Caco-2 (cell line): ENCODE measurements at regions not wholly inside any gene's neighbourhood (a gene's known extent, or its start where the extent isn't known, plus 50 kb on each side); places are given as distances from the start of the nearest gene placed in this dataset.

ENCODE experiments used
- BruUV-seq: library from RNA; stranded (reverse); fragments of 400-500 nt; replicated peaks from 2 replicates; lab custom pipeline; 2021; lab: Mats Ljungman, UMichigan
- CTCF ChIA-PET: fragments of 300-600 bp; sonication (Branson Sonifier 250); formaldehyde crosslinking; loops from one replicate; lab custom pipeline; 2022; ENCODE audit warnings: antibody characterized with exemption; lab: Charles Lee
- POLR2A ChIA-PET: fragments of 300-600 bp; sonication (Branson Sonifier 250); formaldehyde crosslinking; loops from one replicate; lab custom pipeline; 2022; ENCODE audit warnings: antibody characterized with exemption; lab: Charles Lee
- DNase-seq, 2 experiments: peaks; one replicate each; pipeline versions ENCODE4 v3.0.0 to v3.0.0-alpha.2; 2020 to 2022
- H3K27me3 ChIP-seq: replicated peaks from 2 replicates; pipeline ENCODE4 v1.6.0; 2011; ENCODE audit warnings: low read length; ENCODE audit not compliant: control insufficient read depth, insufficient read depth
- H3K36me3 ChIP-seq: 2 replicates; pipeline ENCODE4 v1.5.1; 2011; ENCODE audit warnings: low read length; ENCODE audit not compliant: control insufficient read depth, insufficient read depth
- H3K4me1 ChIP-seq: fragments of 250-450 bp; sonication (Bioruptor Pico); 2 replicates; pipeline ENCODE4 v1.5.1; 2020; ENCODE audit warnings: mild to moderate bottlenecking
- H3K4me3 ChIP-seq: 2 replicates; pipeline ENCODE4 v1.5.1; 2011; ENCODE audit warnings: low read depth, mild to moderate bottlenecking, control low read depth, low read length
- H3K9me3 ChIP-seq: fragments of 250-450 bp; sonication (Bioruptor Pico); 2 replicates; pipeline ENCODE4 v1.5.1; 2020; ENCODE audit warnings: mild to moderate bottlenecking, moderate library complexity
- H3K27ac Mint-ChIP-seq: one replicate; pipeline ENCODE4 v1.8.0; 2022; ENCODE audit warnings: mixed read lengths; ENCODE audit not compliant: unreplicated experiment
- H3K27me3 Mint-ChIP-seq: one replicate; pipeline ENCODE4 v1.8.0; 2022; ENCODE audit warnings: mixed read lengths; ENCODE audit not compliant: insufficient read depth, unreplicated experiment
- H3K36me3 Mint-ChIP-seq: one replicate; pipeline ENCODE4 v1.8.0; 2022; ENCODE audit warnings: mild to moderate bottlenecking, mixed read lengths; ENCODE audit not compliant: insufficient read depth, unreplicated experiment
- H3K4me1 Mint-ChIP-seq: one replicate; pipeline ENCODE4 v1.8.0; 2022; ENCODE audit warnings: low read depth, mixed read lengths; ENCODE audit not compliant: unreplicated experiment
- H3K4me3 Mint-ChIP-seq: one replicate; pipeline ENCODE4 v1.8.0; 2022; ENCODE audit warnings: mild to moderate bottlenecking, moderate library complexity, mixed read lengths; ENCODE audit not compliant: unreplicated experiment
- H3K9me3 Mint-ChIP-seq: one replicate; pipeline ENCODE4 v1.8.0; 2022; ENCODE audit warnings: mixed read lengths; ENCODE audit not compliant: unreplicated experiment
- intact Hi-C: fragments of 100-400 bp; cut with micrococcal nuclease; formaldehyde crosslinking; loops from one replicate; pipeline ENCODE4 v1.10.0; 2022; ENCODE audit not compliant: unreplicated experiment
- TF ChIP-seq, protein P1 (sequence below), 2 experiments: fragments of 200-600 bp in 1 of 2; IDR thresholded peaks; 1 replicate in 1 of 2; 2 replicates in 1 of 2; pipeline versions ENCODE4 v1.5.1 to v1.8.0; 2011 to 2022; ENCODE audit warnings: antibody characterized with exemption in 1 of 2, control low read depth in 1 of 2, inconsistent platforms in 1 of 2, low read depth in 1 of 2, low read length in 1 of 2, mild to moderate bottlenecking in 1 of 2, moderate library complexity in 1 of 2; ENCODE audit not compliant: insufficient read depth in 1 of 2, severe bottlenecking in 1 of 2, unreplicated experiment in 1 of 2

DNA sequence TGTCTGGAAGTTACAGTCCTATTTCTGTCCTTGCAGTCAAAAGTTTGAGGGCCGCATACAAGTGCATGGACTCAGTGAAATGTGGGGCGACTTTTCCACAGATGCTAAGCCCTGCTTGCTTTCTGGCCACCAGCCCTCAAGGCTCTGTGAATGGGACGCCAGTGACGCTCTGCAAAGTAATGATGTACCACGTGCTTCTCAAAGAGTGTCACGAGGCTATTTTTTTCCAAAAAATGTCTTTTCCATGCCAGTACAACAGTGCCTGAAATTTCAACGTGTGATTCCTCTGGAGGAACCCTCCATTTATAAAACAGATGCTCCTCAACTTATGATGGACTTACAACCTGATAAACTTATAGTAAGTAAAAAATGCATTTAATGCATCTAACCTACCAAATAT, 281.8 kb upstream of the CRBN start:
- Mint-ChIP-seq H3K4me3 (no peak overlapping the region), H3K27ac (no peak overlapping the region), H3K27me3 (no peaks in the 10 kb centered on the region), H3K9me3 (no peaks in the 10 kb centered on the region), H3K36me3 (no peaks in the 10 kb centered on the region), H3K4me1 (no peaks in the 10 kb centered on the region)
- TF ChIP-seq, protein P1, sequence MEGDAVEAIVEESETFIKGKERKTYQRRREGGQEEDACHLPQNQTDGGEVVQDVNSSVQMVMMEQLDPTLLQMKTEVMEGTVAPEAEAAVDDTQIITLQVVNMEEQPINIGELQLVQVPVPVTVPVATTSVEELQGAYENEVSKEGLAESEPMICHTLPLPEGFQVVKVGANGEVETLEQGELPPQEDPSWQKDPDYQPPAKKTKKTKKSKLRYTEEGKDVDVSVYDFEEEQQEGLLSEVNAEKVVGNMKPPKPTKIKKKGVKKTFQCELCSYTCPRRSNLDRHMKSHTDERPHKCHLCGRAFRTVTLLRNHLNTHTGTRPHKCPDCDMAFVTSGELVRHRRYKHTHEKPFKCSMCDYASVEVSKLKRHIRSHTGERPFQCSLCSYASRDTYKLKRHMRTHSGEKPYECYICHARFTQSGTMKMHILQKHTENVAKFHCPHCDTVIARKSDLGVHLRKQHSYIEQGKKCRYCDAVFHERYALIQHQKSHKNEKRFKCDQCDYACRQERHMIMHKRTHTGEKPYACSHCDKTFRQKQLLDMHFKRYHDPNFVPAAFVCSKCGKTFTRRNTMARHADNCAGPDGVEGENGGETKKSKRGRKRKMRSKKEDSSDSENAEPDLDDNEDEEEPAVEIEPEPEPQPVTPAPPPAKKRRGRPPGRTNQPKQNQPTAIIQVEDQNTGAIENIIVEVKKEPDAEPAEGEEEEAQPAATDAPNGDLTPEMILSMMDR (IDR thresholded peaks at IDR 0.05; ENCODE audit: insufficient read depth in 1 of 2, low read depth in 1 of 2, low read length in 1 of 2, severe bottlenecking in 1 of 2, unreplicated experiment in 1 of 2) = no peak
- no peaks in the 10 kb centered on the region for H3K9me3 ChIP-seq
- intact Hi-C loops = no loop called here
- BruUV-seq = no TSS peak
- H3K4me1 ChIP-seq = no peaks in the 10 kb centered on the region
- no peak overlapping the region for H3K4me3 ChIP-seq
- no peak for DNase-seq
- no peaks in the 10 kb centered on the region for H3K36me3 ChIP-seq
- no peaks in the 10 kb centered on the region for H3K27me3 ChIP-seq
- ChIA-PET POLR2A (no interaction called here), CTCF (no interaction called here)

DNA sequence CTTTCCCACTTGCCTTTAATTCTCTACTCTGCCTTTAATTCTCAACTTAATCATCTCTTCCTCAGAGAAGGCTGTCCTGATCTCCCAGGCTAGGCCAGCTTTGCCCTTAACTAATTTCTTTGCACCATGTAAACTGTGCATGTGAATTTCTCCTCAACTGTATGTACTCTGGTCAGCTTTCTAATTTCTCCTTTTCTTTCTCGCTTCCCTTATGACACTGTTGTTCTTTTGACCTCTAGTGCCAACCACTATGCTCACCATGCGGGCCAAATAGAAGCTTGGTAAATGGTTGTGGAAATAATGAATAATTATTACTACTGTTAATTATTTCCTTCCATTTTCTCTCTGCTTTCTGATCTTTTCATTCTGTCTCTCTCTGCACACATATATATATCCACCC, 269.0 kb upstream of the CRBN start:
- H3K27ac Mint-ChIP-seq = peak overlapping the region; percentile 61
- Histone ChIP-seq H3K9me3 (peaks cover 3% of the 10 kb centered on the region; the same call in 1 of the 2 replicates), H3K27me3 (no peaks in the 10 kb centered on the region), H3K4me1 (peaks cover 16% of the 10 kb centered on the region), H3K4me3 (no peak overlapping the region), H3K36me3 (no peaks in the 10 kb centered on the region)
- H3K4me1 Mint-ChIP-seq = peaks cover 20% of the 10 kb centered on the region
- TF ChIP-seq, protein P1 (IDR thresholded peaks at IDR 0.05; ENCODE audit: insufficient read depth in 1 of 2, low read depth in 1 of 2, low read length in 1 of 2, severe bottlenecking in 1 of 2, unreplicated experiment in 1 of 2) = no peak
- H3K4me3 Mint-ChIP-seq = no peak overlapping the region
- H3K27me3 Mint-ChIP-seq = no peaks in the 10 kb centered on the region
- peaks cover 14% of the 10 kb centered on the region for H3K9me3 Mint-ChIP-seq
- ChIA-PET CTCF (no interaction called here), POLR2A (no interaction called here)
- intact Hi-C loops = no loop called here
- DNase-seq = no peak
- H3K36me3 Mint-ChIP-seq = no peaks in the 10 kb centered on the region
- BruUV-seq = no TSS peak

DNA sequence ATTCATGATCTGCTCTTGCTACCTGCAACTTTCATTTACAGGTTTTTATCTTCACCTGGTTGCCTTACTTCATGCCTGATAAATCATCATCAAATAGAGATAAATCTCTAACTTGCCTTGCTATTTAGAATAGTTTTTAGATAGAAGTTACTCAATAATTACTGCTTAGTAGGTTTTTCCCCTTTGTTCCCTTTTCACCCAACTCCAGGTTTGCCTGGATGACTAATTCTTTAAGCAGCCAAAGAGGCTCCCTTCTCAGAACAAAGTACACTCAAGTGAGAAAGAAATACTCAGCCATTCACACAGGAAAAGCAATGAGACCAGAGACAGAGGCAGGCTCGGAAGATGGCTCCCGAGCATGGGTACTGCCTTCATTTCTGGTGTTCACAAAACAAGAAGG, 268.1 kb upstream of the CRBN start:
- BruUV-seq = no TSS peak
- peaks cover 14% of the 10 kb centered on the region for H3K9me3 Mint-ChIP-seq
- peaks cover 16% of the 10 kb centered on the region for H3K4me1 ChIP-seq
- H3K27ac Mint-ChIP-seq = peak overlapping the region; percentile 61
- H3K9me3 ChIP-seq = peaks cover 3% of the 10 kb centered on the region; the same call in 1 of the 2 replicates
- H3K36me3 Mint-ChIP-seq = no peaks in the 10 kb centered on the region
- ChIA-PET POLR2A (no interaction called here), CTCF (no interaction called here)
- no peaks in the 10 kb centered on the region for H3K36me3 ChIP-seq
- DNase-seq = peak in 1 of 2 experiments; percentile 21
- intact Hi-C loops = no loop called here
- H3K27me3 ChIP-seq = no peaks in the 10 kb centered on the region
- H3K4me3 ChIP-seq = no peak overlapping the region
- peak overlapping the region; percentile 49 for H3K4me3 Mint-ChIP-seq
- H3K27me3 Mint-ChIP-seq = no peaks in the 10 kb centered on the region
- TF ChIP-seq, protein P1 (IDR thresholded peaks at IDR 0.05; ENCODE audit: insufficient read depth in 1 of 2, low read depth in 1 of 2, low read length in 1 of 2, severe bottlenecking in 1 of 2, unreplicated experiment in 1 of 2) = no peak
- peaks cover 20% of the 10 kb centered on the region for H3K4me1 Mint-ChIP-seq
